HG02588 (cell line): ENCODE measurements at regions not wholly inside any gene's neighbourhood (a gene's known extent, or its start where the extent isn't known, plus 50 kb on each side); places are given as distances from the start of the nearest gene placed in this dataset.
"Not testable (repeated sequence)": the region's sequence is repeated elsewhere in the genome, so short reads cannot be mapped to it uniquely, and the experiment has no call there.

Source experiments
- ATAC-seq: cut with Tn5 transposase; IDR thresholded peaks from one replicate; pipeline ENCODE4 v1.9.1; 2021; ENCODE audit warnings: mild to moderate bottlenecking, moderate library complexity; ENCODE audit not compliant: unreplicated experiment

DNA sequence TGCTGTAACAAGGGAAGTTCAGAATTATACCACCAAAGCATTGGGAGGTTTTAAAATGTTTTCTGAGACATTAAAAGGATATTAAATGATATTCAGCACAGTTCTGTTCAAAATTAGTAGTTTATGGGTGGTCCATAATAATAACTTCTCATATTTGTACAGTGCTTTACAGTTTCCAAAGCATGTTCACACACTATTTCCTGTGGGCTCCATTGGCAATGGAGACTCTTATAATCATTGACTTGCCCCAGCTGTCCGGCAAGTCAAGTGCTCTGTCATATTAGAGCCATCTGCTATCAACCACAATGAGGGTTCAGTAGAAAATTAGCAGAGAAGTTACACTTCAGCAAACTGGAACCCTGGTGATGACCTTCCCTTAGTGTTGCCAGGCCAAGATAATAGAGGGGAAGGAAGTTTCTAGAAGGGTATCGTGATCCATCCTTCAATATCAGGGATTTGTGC is 526.6 kb upstream of the CCDC196 start:
- no peak for ATAC-seq

DNA sequence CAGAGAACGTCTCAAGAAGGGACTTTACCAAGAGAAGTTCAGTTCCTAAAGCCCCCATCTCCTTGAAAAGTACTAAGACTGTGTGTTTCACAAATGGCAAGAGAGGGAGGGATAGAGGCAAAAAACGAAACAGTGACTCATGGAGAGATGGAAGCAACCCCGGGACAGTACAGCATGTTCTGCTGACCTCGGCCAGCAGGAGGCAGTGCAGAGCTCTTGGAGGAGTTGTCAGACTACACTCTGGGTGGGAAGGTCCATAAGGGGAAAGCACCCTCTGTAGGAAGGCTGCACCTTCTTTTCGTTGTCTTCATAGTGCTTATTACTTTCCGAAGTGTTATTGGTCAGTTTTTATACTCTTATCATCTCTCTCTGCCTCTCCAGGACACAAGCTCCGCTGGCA is 525.2 kb upstream of the CCDC196 start:
- ATAC-seq = no peak

DNA sequence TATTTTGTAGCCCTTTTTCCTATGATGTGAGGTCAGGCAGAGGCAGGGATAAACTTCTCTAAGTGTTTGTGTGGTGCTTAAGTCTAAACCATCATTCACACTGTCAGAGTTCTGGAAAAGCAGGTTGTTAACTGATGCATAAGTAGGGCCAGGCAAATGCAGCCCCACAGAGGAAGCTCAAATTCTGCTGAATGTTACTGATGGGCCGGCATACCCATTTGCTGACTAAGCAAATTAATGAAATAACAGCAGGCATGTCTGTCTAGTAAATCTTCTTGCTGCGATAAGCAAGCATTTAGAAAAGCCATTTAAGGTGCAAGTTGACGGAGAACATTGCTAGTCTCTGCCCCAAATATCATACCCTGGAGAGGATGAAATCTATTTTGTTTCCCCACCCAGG is 523.2 kb upstream of the CCDC196 start:
- ATAC-seq = no peak

DNA sequence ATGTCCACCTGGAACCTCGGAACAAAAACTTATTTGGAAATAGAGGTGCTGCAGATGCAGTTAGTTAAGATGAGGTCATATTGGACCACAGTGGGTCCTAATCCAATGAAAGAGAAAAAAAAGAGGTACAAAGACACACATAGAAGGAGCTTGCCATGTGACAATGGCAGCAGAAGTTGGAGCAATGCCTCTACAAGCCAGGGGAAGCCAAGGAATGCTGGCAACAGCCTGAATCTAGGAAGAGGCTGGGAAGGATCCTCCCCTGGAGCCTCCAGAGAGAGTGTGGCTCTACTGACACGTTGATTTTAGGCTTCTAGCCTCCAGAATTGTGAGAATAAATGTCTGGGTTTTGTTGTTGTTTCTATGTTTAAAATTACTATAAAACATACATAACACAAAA is 521.8 kb upstream of the CCDC196 start:
- no peak for ATAC-seq

DNA sequence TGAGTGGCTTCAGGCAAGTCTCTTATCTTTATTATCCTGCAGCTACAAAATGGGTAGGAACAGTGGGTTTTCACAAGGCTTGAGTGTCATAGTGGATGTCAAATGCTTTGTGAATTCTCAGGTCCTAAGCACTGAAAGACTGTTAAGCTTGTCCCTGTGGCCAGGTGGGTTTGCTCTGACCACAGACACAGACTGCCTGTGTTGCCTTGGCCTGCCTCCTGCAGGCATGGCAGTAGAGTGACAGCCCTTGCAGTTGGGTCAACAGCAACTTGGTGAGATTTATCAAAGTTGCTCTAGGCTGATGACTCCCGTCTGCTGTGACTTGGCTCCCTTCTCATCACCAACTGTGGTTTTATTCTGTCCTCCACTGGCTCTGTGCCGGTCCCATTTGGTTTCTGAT is 520.0 kb upstream of the CCDC196 start:
- no peak for ATAC-seq

DNA sequence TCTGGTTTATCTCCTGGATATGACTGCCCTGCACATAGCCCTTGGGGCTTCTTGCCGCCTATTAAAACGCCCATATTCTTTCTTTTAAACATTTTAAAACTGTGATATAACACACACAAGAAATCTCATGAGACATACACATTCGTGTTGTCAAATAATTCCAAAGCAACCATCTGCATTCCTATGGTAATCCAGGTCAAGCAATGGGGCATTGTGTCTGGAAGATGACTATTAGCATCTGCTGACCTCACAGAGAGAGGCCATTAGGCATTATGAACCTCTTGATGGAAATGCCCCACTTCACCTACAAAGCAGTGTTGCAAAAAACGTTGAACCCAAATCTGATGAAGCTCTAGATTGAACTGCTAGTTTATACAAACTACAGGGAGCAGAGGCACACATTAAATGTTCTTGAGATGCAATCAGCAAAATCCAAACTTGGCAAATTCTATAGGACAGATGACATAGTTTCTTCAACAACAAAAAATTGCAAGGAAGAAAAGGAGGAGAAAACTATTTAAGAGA is 513.8 kb upstream of the CCDC196 start:
- no peak for ATAC-seq

DNA sequence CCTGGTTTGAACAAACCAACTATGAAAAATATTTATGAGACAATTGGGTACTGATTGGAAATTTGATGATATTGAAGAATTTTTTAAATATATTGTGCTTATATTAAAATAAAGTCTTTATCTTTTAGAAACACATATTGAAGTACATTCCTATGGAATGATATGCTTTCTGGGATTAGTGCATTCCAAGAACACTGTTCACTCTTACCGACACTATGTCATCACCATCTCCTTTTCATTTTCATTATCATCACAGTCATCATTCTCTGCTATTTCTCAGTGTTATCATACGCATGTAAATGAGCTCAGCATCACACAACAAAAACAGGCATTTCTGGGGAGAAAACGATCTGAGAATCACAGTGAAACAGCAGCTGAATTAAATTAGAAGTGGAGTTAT is 513.3 kb upstream of the CCDC196 start:
- ATAC-seq = no peak

DNA sequence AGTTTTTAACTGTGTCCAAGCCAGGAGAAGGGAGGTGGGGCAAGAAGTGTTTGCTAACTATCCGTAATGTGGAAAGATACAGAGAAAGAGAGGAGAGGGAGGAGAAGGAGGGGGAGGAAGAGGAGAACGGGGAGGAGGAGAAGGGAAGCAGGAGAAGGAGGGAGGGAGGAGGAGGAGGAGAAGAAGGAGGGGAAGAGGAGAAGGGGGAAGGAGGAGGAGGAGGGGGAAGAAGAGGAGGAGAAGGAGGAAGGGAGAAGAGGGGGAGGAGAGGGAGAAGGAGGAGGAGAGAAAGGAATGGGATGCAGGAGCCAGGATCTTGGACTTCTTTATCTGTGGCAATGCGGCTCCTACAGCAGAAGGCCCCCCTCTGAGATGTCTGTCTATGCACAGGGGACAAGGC is 510.3 kb upstream of the CCDC196 start:
- no peak for ATAC-seq

DNA sequence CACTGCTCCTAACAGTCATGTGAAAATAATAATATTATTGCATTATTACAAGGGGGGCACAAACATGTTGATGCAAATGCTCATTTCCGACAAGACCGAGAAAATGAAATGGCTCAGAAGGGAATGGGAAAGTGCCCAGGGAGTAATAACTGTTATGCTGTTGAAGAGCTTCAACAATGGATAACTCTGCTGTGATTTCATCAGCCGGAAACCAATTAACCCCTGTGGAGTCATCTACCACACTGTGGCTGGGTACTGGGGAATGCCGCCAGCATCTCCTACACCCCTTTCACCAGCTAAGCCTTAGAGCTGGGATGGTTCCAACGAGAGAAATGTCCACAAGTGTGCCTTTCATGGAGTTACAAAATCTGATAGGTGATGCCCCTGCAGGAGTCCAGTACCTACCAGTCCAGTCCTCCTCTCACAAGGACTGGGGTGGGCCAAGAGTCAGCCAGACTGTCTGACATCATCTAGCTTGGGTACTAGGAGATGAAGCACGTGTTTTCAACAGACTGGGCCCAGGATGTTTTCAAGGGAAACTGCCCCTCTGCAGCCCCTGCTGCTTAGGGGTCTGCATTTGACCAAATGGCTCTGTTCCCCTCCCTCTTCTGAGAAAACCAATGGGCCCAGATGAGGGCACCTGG is 509.3 kb upstream of the CCDC196 start:
- no peak for ATAC-seq

DNA sequence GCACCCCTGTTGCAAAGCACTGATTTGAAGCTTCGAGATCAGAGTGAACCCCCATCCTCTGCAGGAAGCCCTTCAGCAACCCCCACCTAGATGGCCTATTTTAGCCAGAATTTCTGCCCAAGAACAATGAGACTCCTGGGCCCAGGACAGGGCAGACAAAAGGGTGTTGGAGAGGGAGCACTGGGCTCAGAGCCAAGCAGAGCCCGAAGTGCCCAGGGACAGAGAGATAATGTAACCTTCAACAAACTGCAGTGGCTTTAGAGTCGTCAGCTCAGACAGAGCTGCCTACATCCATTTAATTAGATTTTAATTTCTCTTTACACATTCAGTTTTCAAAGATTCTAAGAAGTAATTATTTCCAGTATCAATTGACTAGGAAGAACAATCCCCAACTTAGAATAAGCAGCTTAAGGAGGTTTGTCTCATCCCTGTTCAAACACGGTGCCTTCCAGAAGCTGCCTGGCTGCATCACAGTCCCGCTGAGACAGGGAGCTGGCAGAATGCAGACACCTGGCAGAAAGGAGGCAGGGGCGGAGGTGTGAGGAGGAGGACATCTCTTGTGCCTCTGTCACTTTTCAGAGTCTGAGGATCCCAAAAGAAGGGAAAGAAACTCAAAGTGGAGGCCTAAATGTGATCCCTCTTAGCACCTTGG is 504.9 kb upstream of the CCDC196 start:
- ATAC-seq = no peak

DNA sequence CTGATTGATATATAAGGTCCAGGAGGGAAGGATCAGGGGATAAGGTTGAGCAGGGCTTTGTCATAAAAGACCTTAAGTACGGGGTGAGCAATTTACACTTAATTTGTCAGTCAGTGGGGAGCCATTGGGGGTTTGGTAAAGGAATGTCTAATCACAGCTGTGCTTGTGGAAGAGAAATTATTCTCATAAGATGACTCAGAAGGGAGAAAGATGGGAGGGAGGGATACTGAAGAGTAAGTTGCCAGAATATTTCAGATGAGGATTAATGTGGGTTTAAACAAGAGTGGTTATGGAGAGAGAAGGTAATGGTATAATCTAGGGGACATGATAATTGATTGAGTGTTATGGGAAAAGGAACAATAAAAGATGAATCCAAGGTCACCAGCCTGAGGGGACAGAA is 500.1 kb upstream of the CCDC196 start:
- ATAC-seq = no peak

DNA sequence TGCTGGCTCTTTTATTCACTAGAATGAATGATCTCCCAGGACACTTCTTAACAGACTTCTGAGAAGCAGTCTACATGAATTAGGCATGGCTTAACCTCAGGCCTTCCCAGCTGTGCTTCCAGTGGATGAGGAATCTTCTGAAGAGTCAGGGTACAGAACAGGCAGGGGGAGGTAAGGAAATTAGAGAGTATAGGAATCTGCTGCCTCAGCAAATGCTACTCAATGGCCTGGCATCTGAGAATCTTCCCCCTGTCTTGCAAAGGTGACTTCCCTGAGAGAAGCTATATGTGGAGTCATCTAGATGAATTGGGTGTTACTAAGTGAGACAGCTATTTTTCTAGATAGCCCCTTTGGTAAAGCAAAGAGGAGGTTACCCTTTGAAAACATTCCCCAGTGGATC is 496.2 kb upstream of the CCDC196 start:
- no peak for ATAC-seq

DNA sequence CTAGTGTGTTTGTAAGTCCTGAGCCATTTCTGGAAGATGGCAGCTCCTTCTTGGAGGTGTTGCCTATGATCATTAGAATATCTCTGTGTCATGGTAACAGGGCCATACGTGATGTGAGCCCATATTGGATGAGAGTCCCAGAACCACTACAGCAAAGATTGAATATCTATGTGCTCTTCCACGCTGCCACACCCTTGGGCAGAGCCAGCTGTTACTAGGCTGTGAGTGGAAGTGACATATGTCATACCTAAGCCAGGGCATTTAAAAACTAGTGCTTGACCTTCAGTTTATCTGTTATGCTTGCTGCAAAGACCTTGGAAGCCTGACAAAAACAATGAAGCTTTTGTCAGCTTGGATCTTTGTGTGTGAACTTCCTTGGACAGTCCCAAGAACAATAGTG is 495.1 kb upstream of the CCDC196 start:
- no peak for ATAC-seq

DNA sequence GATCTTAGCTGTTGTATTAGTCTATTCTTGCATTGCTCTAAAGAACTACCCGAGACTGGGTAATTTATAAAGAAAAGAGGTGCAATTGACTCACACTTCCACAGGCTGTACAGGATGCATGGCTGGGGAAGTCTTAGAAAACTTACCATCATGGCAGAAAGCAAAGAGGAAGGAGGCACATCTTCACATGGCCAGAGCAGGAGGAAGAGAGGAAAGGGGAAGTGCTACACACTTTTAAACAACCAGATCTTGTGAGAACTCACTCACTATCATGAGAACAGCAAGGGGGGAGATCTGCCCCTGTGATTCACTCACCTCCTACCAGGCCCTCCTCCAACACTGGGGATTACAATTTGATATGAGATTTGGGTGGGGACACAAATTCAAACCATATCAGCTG is 494.2 kb upstream of the CCDC196 start:
- not testable (repeated sequence) for ATAC-seq

DNA sequence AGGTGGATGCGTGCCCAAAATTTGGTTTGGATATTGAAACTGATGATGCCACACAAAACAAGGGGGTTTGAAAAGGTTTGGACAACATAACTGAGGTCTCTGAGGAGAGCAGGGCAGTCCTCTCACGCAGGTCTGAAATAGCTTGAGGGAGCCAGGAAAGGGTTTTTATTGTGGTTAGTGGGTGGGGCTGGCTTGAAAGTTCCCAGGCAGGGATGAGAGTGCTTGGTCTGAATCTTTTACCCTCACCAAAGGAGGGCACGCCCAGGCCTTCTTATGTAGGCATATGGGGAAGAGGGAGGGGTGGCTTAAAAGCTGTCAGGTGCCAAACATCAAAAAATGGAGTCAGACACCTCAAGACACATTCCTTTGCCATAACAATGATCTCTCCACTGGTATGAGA is 493.1 kb upstream of the CCDC196 start:
- no peak for ATAC-seq

DNA sequence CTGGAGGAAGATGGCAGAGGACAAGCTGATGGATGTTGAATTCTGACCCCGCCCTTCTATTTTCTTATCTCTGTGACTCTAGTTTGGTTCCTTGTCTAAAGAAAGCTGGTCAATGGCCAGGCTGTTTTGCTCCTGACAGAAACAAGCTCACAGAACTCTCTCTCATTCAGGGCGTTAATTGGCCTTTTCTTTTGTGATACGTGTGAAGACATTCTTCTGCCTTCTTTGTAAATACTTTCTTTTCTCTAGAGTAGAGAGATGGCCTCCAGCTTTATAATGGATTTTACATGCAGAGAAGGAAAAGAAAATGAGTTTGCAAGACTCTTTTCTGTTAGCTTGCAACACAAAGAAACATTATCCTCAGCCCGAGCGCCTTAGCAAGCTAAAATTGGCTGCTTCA is 492.2 kb upstream of the CCDC196 start:
- ATAC-seq = no peak

DNA sequence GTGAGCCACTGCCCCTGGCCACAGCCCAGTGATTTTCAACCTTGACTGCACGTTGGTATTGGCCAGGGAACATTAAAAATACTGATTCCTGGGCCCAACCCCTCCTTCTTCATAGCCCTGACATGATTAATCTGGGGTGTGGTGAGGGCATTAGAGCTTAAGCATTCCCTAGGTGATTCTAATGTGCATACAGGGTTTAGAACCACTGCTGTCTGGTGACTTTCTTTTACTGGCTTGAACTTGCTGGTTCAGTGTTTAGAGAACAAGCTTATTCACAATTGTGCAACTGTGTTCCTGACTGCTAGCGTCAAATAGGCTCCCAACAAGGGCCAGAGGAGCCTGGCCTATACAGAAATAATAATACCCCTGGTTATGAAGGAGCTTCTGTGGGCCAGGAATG is 488.8 kb upstream of the CCDC196 start:
- no peak for ATAC-seq

DNA sequence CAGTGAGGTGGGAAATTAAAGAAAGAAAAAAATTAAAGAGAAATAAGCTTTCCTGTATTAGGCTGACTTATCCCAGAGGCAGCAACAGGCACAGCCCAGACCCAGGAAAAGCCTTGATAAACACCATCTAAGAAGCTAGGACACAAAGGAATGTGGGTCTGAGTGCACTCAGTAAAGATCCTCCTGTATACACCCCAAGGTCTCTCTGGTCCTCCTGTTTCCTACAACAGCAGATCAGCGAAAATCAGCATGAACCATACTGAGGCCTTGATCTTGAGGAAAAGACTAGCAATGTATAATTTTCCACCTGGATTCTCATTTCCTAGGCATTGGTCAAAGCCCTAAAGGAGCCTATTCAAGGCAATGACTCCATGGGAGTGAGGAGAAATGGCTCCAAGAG is 486.3 kb upstream of the CCDC196 start:
- ATAC-seq = no peak

DNA sequence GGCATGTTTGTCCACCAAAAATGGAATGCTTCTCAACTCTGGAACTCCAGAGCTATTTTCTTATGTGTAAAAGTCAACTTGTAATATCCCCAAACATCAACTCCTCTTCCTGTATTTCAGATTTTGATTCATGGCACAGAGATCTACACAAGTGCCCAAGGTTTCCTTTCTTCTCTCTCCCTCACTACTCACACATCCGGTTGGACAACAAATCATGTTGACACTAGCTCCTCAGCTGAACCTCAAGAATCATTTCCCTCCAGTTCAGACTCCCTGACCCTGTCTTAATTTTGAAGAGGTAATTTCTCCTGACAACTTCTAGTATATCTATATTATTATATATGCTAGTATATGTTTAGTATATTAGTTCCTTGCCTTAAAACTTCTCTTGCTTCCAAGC is 485.4 kb upstream of the CCDC196 start:
- ATAC-seq = no peak

DNA sequence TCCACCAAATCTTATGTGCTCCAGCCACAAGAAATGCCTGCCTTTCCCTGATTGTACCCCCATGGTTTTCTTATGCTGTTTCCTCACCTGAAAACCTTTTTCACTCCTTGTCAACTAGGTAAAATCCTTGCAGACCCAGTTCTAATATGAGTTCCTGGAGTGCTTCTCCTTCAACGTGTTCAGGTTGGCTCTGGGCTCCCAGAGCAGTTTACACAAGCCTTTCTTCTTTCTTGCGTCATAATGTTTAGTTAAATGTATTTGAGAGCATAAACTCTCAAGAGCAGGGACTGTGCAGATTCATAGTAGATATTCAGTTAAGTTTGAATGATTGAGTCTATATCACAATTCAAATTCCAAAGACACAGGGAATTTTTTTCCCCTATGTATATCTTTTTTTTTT is 484.8 kb upstream of the CCDC196 start:
- no peak for ATAC-seq

DNA sequence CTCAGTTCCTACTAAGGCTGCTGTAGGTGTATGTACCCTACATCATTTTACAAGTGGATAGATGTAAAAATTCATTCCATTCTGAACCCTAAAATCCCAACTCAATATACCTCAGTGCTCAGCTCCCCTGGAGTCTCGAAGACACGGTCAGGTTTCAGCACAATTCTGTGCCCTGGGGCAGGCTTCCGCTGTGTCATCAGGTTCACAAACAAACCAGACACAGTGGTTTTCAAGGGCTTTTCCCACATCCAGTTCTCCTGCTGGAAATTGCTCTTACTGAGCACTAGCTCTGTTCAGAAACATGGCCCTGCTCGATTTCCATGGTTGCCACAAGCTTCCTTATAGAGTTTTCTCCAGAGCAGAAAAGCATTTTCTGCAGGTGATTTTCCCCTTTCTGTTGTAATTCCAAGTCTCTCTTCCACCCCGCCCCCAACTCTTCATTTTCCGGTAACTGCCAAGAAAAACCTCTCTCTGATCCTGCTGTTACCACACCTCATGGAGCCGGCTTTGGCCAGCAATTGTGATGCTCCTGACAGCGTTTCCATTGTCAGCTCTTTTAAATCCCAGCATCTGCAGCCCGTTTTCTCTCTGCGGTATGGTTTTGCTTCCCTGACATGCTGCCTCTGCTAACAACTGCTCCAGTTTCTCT is 483.0 kb upstream of the CCDC196 start:
- ATAC-seq = no peak

DNA sequence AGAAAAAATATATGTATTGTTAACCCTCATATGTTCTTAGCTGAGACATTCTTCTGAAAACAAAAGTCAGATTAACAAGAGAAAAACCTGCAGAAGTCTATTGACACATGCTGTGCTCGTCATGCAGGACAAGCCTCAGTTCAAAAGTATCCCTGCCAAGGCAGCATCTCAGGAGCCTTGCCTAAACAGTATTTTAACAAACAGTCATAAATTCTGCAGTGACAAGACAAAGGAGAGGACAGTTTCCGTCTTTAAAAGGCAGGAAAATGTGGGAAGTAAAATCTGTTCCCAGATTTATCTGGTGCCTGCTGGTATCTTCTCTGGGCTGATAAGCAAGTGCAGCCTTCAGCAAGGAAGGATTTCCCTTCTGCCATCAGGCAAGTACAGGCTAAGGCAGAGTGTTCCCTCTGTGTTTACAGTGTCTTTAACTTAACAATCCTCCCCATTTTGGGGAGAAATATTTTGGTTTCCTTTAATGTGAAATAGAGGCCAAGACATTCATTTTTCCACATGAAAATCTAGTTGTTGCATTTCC is 480.2 kb upstream of the CCDC196 start:
- no peak for ATAC-seq
